ENCODE measurements at regions not wholly inside any gene's neighbourhood (a gene's known extent, or its start where the extent isn't known, plus 50 kb on each side); places are given as distances from the start of the nearest gene placed in this dataset.

DNA sequence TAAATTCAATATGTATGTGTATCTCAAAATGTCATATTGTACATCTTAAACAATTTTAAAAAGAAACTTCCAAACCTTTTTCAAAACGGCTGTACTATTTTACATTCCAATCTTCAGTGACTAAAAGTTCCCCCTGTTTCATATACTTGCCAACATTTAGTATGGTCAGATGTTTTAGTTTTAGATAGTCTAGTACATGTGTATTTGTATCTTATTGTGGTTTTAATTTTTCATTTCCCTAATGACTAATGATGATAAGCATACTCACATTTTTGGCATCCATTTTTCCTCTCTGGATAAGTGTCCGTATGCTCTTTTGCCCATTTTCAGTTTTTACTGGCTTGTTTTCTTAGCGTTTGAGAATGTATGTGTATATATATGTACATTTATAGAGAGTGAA lies 212.2 kb upstream of the MAGEB18 start:
- TF ChIP-seq, protein P1, sequence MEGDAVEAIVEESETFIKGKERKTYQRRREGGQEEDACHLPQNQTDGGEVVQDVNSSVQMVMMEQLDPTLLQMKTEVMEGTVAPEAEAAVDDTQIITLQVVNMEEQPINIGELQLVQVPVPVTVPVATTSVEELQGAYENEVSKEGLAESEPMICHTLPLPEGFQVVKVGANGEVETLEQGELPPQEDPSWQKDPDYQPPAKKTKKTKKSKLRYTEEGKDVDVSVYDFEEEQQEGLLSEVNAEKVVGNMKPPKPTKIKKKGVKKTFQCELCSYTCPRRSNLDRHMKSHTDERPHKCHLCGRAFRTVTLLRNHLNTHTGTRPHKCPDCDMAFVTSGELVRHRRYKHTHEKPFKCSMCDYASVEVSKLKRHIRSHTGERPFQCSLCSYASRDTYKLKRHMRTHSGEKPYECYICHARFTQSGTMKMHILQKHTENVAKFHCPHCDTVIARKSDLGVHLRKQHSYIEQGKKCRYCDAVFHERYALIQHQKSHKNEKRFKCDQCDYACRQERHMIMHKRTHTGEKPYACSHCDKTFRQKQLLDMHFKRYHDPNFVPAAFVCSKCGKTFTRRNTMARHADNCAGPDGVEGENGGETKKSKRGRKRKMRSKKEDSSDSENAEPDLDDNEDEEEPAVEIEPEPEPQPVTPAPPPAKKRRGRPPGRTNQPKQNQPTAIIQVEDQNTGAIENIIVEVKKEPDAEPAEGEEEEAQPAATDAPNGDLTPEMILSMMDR (conservative IDR thresholded peaks at IDR 0.05; ENCODE audit: low read depth, low read length) = no peak
- TF ChIP-seq EZH2phosphoT487 (IDR thresholded peaks at IDR 0.05; ENCODE audit: borderline replicate concordance, low read length) = no peak
